Transverse colon (tissue), 4 donors: ENCODE measurements at regions not wholly inside any gene's neighbourhood (a gene's known extent, or its start where the extent isn't known, plus 50 kb on each side); places are given as distances from the start of the nearest gene placed in this dataset.

ENCODE experiments used
- POLR2AphosphoS5 ChIP-seq, 3 donors: sonication (generic); formaldehyde crosslinking; IDR thresholded peaks; one replicate each; pipeline ENCODE4 v1.6.1; 2016; ENCODE audit warnings: antibody characterized with exemption in 3 of 3
- TF ChIP-seq, protein P1 (sequence below), 5 experiments: fragments of 200-600 bp in 3 of 5; fragments of 450-650 bp in 2 of 5; sonication (generic) in 3 of 5; IDR thresholded peaks; 1 replicate in 2 of 5; 2 replicates in 3 of 5; pipeline ENCODE4 v1.5.1; 2016 to 2017; ENCODE audit warnings: antibody characterized with exemption in 5 of 5, inconsistent platforms in 3 of 5, mild to moderate bottlenecking in 2 of 5, moderate library complexity in 1 of 5

DNA sequence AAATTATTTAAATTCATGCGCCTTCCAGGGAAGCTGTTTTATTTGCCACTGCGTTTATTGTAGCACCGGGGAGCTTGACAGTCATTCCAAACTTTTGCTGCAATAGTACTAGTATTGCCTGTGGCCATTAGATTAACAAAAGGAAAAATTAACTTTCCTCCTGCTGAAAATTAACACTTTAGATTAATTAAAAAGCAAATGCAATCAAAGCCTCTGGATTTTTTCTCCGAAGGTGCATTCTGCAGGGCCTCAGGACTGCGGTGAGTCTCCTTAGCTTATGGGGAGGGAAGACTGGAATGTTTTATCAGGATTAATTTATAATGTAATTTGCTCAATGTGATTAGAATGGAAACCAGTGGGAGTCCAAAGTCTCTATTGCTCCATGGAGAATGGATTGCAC lies 456.4 kb upstream of the CFAP20DC start:
- TF ChIP-seq, protein P1, sequence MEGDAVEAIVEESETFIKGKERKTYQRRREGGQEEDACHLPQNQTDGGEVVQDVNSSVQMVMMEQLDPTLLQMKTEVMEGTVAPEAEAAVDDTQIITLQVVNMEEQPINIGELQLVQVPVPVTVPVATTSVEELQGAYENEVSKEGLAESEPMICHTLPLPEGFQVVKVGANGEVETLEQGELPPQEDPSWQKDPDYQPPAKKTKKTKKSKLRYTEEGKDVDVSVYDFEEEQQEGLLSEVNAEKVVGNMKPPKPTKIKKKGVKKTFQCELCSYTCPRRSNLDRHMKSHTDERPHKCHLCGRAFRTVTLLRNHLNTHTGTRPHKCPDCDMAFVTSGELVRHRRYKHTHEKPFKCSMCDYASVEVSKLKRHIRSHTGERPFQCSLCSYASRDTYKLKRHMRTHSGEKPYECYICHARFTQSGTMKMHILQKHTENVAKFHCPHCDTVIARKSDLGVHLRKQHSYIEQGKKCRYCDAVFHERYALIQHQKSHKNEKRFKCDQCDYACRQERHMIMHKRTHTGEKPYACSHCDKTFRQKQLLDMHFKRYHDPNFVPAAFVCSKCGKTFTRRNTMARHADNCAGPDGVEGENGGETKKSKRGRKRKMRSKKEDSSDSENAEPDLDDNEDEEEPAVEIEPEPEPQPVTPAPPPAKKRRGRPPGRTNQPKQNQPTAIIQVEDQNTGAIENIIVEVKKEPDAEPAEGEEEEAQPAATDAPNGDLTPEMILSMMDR (IDR thresholded peaks at IDR 0.05) = no peak
- TF ChIP-seq POLR2AphosphoS5 (IDR thresholded peaks at IDR 0.05) = no peak
